ENCODE measurements at regions not wholly inside any gene's neighbourhood (a gene's known extent, or its start where the extent isn't known, plus 50 kb on each side); places are given as distances from the start of the nearest gene placed in this dataset.

DNA sequence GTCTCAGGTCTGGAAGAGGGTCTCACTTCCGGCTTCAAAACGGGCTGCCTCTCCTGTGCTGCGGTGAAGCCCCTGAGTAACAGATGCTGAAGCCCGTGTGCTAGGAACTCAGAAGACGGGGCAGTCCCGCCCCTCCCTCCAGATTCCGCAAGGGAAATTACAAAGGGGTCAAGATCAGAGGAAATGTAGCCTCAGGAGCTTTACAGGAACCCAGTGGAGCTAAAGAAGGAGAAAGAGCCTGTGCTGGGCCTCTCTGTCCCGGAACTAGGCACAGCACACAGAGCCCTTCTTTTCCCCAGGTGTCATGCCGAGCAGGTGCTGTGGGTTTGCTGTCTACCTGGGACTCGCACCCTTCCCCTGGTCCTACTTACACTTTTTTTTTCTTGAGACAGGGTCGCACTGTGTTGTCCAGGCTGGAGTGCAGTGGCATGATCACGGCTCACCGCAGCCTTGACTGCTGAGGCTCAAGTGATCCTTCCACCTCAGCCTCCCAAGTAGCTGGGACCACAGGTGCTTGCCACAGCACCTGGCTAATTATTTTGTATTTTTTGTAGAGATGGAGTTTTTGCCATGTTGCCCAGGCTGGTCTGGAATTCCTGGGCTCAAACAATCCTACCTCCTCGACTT is 72.7 kb upstream of the MAP4K4 start:
- TF ChIP-seq, protein P1, sequence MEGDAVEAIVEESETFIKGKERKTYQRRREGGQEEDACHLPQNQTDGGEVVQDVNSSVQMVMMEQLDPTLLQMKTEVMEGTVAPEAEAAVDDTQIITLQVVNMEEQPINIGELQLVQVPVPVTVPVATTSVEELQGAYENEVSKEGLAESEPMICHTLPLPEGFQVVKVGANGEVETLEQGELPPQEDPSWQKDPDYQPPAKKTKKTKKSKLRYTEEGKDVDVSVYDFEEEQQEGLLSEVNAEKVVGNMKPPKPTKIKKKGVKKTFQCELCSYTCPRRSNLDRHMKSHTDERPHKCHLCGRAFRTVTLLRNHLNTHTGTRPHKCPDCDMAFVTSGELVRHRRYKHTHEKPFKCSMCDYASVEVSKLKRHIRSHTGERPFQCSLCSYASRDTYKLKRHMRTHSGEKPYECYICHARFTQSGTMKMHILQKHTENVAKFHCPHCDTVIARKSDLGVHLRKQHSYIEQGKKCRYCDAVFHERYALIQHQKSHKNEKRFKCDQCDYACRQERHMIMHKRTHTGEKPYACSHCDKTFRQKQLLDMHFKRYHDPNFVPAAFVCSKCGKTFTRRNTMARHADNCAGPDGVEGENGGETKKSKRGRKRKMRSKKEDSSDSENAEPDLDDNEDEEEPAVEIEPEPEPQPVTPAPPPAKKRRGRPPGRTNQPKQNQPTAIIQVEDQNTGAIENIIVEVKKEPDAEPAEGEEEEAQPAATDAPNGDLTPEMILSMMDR (IDR thresholded peaks at IDR 0.05): no peak
- no peak for TF ChIP-seq POLR2A (IDR thresholded peaks at IDR 0.05)
- no peak for TF ChIP-seq EP300 (IDR thresholded peaks at IDR 0.05)
